GM23338 (cell line): ENCODE measurements at regions not wholly inside any gene's neighbourhood (a gene's known extent, or its start where the extent isn't known, plus 50 kb on each side); places are given as distances from the start of the nearest gene placed in this dataset.

Source experiments
- ATAC-seq: fragments of 200-7000 bp; cut with Tn5 transposase; 3 replicates; pipeline ENCODE4 v1.9.1; 2020
- DNase-seq: peaks from one replicate; pipeline ENCODE4 v3.0.0-alpha.2; 2015; ENCODE audit warnings: low spot score
- H2AFZ ChIP-seq: fragments of 200-600 bp; sonication (generic); 2 replicates; pipeline ENCODE4 v1.8.0; 2016; ENCODE audit warnings: antibody characterized with exemption, mild to moderate bottlenecking, moderate library complexity
- H3F3A ChIP-seq: fragments of 200-600 bp; sonication (generic); replicated peaks from 2 replicates; pipeline ENCODE4 v1.8.0; 2017; ENCODE audit warnings: antibody characterized with exemption, mixed run types, low read depth
- H3K27ac ChIP-seq: fragments of 200-600 bp; sonication (generic); 2 replicates; pipeline ENCODE4 v1.6.1; 2016; ENCODE audit warnings: low read depth
- H3K27me3 ChIP-seq: fragments of 200-600 bp; sonication (generic); 2 replicates; pipeline ENCODE4 v1.8.0; 2016; ENCODE audit warnings: mild to moderate bottlenecking, mixed run types, moderate library complexity; ENCODE audit not compliant: insufficient read depth
- H3K36me3 ChIP-seq: fragments of 200-600 bp; sonication (generic); 2 replicates; pipeline ENCODE4 v1.8.0; 2016; ENCODE audit warnings: mild to moderate bottlenecking; ENCODE audit not compliant: insufficient read depth
- H3K4me1 ChIP-seq: fragments of 200-600 bp; sonication (generic); 2 replicates; pipeline ENCODE4 v1.8.0; 2016; ENCODE audit warnings: mild to moderate bottlenecking, moderate library complexity; ENCODE audit not compliant: insufficient read depth
- H3K4me2 ChIP-seq: fragments of 200-600 bp; sonication (generic); 2 replicates; pipeline ENCODE4 v1.7.1; 2017; ENCODE audit warnings: mixed run types
- H3K4me3 ChIP-seq: fragments of 200-600 bp; sonication (generic); 2 replicates; pipeline ENCODE4 v1.6.1; 2016; ENCODE audit warnings: mixed run types
- H3K79me2 ChIP-seq: fragments of 200-600 bp; sonication (generic); replicated peaks from 2 replicates; pipeline ENCODE4 v1.8.0; 2017; ENCODE audit warnings: mild to moderate bottlenecking; ENCODE audit not compliant: insufficient read depth
- H3K9me2 ChIP-seq: fragments of 200-600 bp; sonication (generic); 2 replicates; pipeline ENCODE4 v1.8.0; 2017; ENCODE audit not compliant: insufficient read depth
- H4K20me1 ChIP-seq: fragments of 200-600 bp; sonication (generic); replicated peaks from 2 replicates; pipeline ENCODE4 v1.8.0; 2017; ENCODE audit warnings: mild to moderate bottlenecking; ENCODE audit not compliant: insufficient read depth
- H3K27ac Mint-ChIP-seq: 2 replicates; pipeline ENCODE4 v1.8.0; 2020; ENCODE audit warnings: inconsistent platforms, mild to moderate bottlenecking, moderate library complexity, mixed read lengths
- H3K27me3 Mint-ChIP-seq: 3 replicates; pipeline ENCODE4 v1.8.0; 2022; ENCODE audit warnings: low read depth, mild to moderate bottlenecking, moderate library complexity, mixed read lengths, inconsistent platforms; ENCODE audit not compliant: insufficient read depth, poor library complexity
- H3K36me3 Mint-ChIP-seq: 3 replicates; pipeline ENCODE4 v1.8.0; 2021; ENCODE audit warnings: low read depth, mild to moderate bottlenecking, inconsistent platforms, moderate library complexity, mixed read lengths
- H3K4me1 Mint-ChIP-seq: 3 replicates; pipeline ENCODE4 v1.8.0; 2020; ENCODE audit warnings: mild to moderate bottlenecking, inconsistent platforms, mixed read lengths
- H3K4me3 Mint-ChIP-seq: 3 replicates; pipeline ENCODE4 v1.8.0; 2021; ENCODE audit warnings: moderate library complexity, mild to moderate bottlenecking, inconsistent platforms, mixed read lengths
- H3K9me3 Mint-ChIP-seq: 3 replicates; pipeline ENCODE4 v1.8.0; 2020; ENCODE audit warnings: moderate library complexity, mild to moderate bottlenecking, inconsistent platforms, mixed read lengths
- JUNB ChIP-seq: IDR thresholded peaks from one replicate; pipeline ENCODE4 v1.6.1; 2016; ENCODE audit warnings: antibody characterized with exemption; ENCODE audit not compliant: unreplicated experiment
- POLR2AphosphoS5 ChIP-seq: IDR thresholded peaks from 2 replicates; pipeline ENCODE4 v1.6.1; 2016; ENCODE audit warnings: antibody characterized with exemption, low read depth
- ZNF331 ChIP-seq: fragments of 250-450 bp; sonication (Bioruptor Pico); IDR thresholded peaks from 2 replicates; pipeline ENCODE4 v1.5.0; 2020; ENCODE audit warnings: low read depth, mild to moderate bottlenecking, moderate library complexity
- ZNF462 ChIP-seq: fragments of 250-450 bp; sonication (Bioruptor Pico); IDR thresholded peaks from 2 replicates; pipeline ENCODE4 v1.5.0; 2020; ENCODE audit warnings: mild to moderate bottlenecking, moderate library complexity

DNA sequence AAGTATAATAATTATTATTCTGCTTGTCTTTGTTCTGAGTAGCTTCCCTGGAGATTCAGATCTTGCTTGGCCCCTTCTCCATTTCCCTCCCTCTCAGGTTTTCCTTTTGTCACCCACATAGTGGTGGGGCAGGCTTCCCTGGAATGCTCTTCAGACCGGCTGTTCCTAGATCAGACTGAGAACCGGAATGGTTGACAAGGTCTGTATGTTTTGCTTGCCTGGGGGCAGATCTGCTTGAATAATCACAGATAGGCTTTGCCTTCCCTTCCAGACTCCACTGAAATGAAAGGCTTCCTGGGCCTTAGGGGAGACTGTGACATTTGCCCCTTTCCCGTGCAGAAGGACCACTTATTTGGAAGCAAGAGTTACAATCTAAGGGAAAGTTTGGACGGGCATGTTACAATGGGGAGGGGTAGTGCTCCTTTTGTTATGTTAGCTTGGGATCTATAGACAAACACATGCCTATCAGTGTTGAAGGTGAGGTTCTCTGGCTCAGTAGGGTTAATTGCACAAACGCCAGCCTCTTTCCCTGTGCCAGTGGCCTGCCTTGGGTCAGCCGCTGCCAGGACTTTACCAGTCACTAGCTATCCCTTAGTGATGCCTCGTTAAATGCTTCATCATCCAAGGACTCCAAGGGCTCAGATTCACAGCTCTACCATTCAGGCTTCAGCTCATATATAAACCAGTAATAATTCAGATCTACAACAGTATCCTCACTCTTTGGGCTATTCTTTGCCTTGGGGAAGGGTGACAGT, 178.6 kb downstream of the SNAPC1 start:
- Histone ChIP-seq H3K27me3 (no peaks in the 10 kb centered on the region), H3F3A (no peaks in the 10 kb centered on the region), H2AFZ (peak overlapping the region; percentile 45; the same call in 1 of the 2 replicates), H3K4me3 (no peak overlapping the region), H3K9me2 (no peaks in the 10 kb centered on the region), H3K4me2 (no peak overlapping the region), H3K79me2 (no peaks in the 10 kb centered on the region), H3K27ac (no peak overlapping the region), H3K4me1 (no peaks in the 10 kb centered on the region; the same call in 1 of the 2 replicates), H4K20me1 (no peaks in the 10 kb centered on the region), H3K36me3 (no peaks in the 10 kb centered on the region)
- ATAC-seq: peak; percentile 82
- Mint-ChIP-seq H3K4me1 (peaks cover 11% of the 10 kb centered on the region), H3K9me3 (peaks cover 15% of the 10 kb centered on the region; the same call in 2 of the 3 replicates), H3K27me3 (no peaks in the 10 kb centered on the region), H3K36me3 (no peaks in the 10 kb centered on the region), H3K4me3 (no peak overlapping the region), H3K27ac (peak overlapping the region; percentile 42; the same call in 1 of the 2 replicates)
- DNase-seq: peak; percentile 43
- TF ChIP-seq POLR2AphosphoS5: no peak
- no peak for TF ChIP-seq JUNB
- TF ChIP-seq ZNF331 (CRISPR knock-in tag): no peak
- peak; percentile 23; the same call in 1 of the 2 replicates for TF ChIP-seq ZNF462
